WTC11 (cell line): ENCODE measurements at regions not wholly inside any gene's neighbourhood (a gene's known extent, or its start where the extent isn't known, plus 50 kb on each side); places are given as distances from the start of the nearest gene placed in this dataset.

Experiments used
- ATAC-seq: fragments of 200-7000 bp; cut with Tn5 transposase; 2 replicates; pipeline ENCODE4 v1.10.0; 2021; ENCODE audit warnings: mild to moderate bottlenecking, moderate library complexity
- CTCF ChIA-PET: fragments of 300-600 bp; sonication (Branson Sonifier 250); formaldehyde crosslinking; loops from one replicate; lab custom pipeline; 2021; ENCODE audit warnings: antibody characterized with exemption; lab: Charles Lee
- POLR2A ChIA-PET: fragments of 350-600 bp; sonication (Branson Sonifier 250); formaldehyde crosslinking; loops from one replicate; lab custom pipeline; 2021; ENCODE audit warnings: antibody characterized with exemption; lab: Charles Lee
- DNase-seq: peaks from one replicate; pipeline ENCODE4 v3.0.0; 2021; ENCODE audit warnings: low spot score
- H3K27ac Mint-ChIP-seq: 2 replicates; pipeline ENCODE4 v1.8.0; 2021; ENCODE audit warnings: mixed read lengths
- H3K27me3 Mint-ChIP-seq: 2 replicates; pipeline ENCODE4 v1.8.0; 2021; ENCODE audit warnings: low read depth, mild to moderate bottlenecking, moderate library complexity, mixed read lengths
- H3K36me3 Mint-ChIP-seq: 2 replicates; pipeline ENCODE4 v1.8.0; 2021; ENCODE audit warnings: mixed read lengths
- H3K4me1 Mint-ChIP-seq: 2 replicates; pipeline ENCODE4 v1.8.0; 2022; ENCODE audit warnings: mixed read lengths
- H3K4me3 Mint-ChIP-seq: 2 replicates; pipeline ENCODE4 v1.8.0; 2021; ENCODE audit warnings: mild to moderate bottlenecking, moderate library complexity, mixed read lengths
- H3K9me3 Mint-ChIP-seq: 2 replicates; pipeline ENCODE4 v1.8.0; 2021; ENCODE audit warnings: mixed read lengths
- ATF1 ChIP-seq: sonication (generic); formaldehyde crosslinking; IDR thresholded peaks from 2 replicates; pipeline ENCODE4 v1.8.1; 2023; ENCODE audit warnings: mild to moderate bottlenecking, moderate library complexity, missing genetic modification reagents
- ELF4 ChIP-seq: sonication (generic); formaldehyde crosslinking; IDR thresholded peaks from 2 replicates; pipeline ENCODE4 v1.8.1; 2022; ENCODE audit warnings: low read depth, mild to moderate bottlenecking, moderate library complexity, missing genetic modification reagents
- ESRRA ChIP-seq: sonication (generic); formaldehyde crosslinking; IDR thresholded peaks from 2 replicates; pipeline ENCODE4 v1.8.1; 2022; ENCODE audit warnings: mild to moderate bottlenecking, missing genetic modification reagents, borderline replicate concordance
- ETV6 ChIP-seq: sonication (generic); formaldehyde crosslinking; IDR thresholded peaks from 2 replicates; pipeline ENCODE4 v1.8.1; 2022; ENCODE audit warnings: mild to moderate bottlenecking, missing genetic modification reagents
- NR2C2 ChIP-seq: sonication (generic); formaldehyde crosslinking; IDR thresholded peaks from 2 replicates; pipeline ENCODE4 v1.8.0; 2022; ENCODE audit warnings: mild to moderate bottlenecking, missing genetic modification reagents
- SOX15 ChIP-seq: fragments of 250-450 bp; sonication (Bioruptor Pico); IDR thresholded peaks from 2 replicates; pipeline ENCODE4 v1.9.0; 2021; ENCODE audit warnings: mild to moderate bottlenecking
- ZNF232 ChIP-seq: sonication (generic); formaldehyde crosslinking; IDR thresholded peaks from 2 replicates; pipeline ENCODE4 v1.8.0; 2022; ENCODE audit warnings: mild to moderate bottlenecking, missing genetic modification reagents
- ZNF416 ChIP-seq: fragments of 250-450 bp; sonication (Bioruptor Pico); IDR thresholded peaks from 2 replicates; pipeline ENCODE4 v1.9.0; 2021; ENCODE audit warnings: mild to moderate bottlenecking, inconsistent platforms
- ZNF671 ChIP-seq: fragments of 250-450 bp; sonication (Bioruptor Pico); IDR thresholded peaks from 2 replicates; pipeline ENCODE4 v1.8.0; 2021; ENCODE audit warnings: mild to moderate bottlenecking
- TF ChIP-seq, protein P1 (sequence below): sonication (generic); formaldehyde crosslinking; IDR thresholded peaks from 2 replicates; pipeline ENCODE4 v1.8.0; 2023; ENCODE audit warnings: missing genetic modification reagents, mild to moderate bottlenecking, borderline replicate concordance
- TF ChIP-seq, protein P2 (sequence below): fragments of 250-450 bp; sonication (Bioruptor Pico); IDR thresholded peaks from 2 replicates; pipeline ENCODE4 v1.9.0; 2021; ENCODE audit warnings: mild to moderate bottlenecking
- TF ChIP-seq, protein P3 (sequence below): sonication (generic); formaldehyde crosslinking; IDR thresholded peaks from 2 replicates; pipeline ENCODE4 v1.8.0; 2022; ENCODE audit warnings: mild to moderate bottlenecking, missing genetic modification reagents
- TF ChIP-seq, protein P4 (sequence below): sonication (generic); formaldehyde crosslinking; IDR thresholded peaks from 2 replicates; pipeline ENCODE4 v1.8.1; 2022; ENCODE audit warnings: low read depth, missing genetic modification reagents, borderline replicate concordance
- TF ChIP-seq, protein P5 (sequence below): sonication (generic); formaldehyde crosslinking; IDR thresholded peaks from 2 replicates; pipeline ENCODE4 v1.8.0; 2022; ENCODE audit warnings: mild to moderate bottlenecking, missing genetic modification reagents
- TF ChIP-seq, protein P6 (sequence below): fragments of 250-450 bp; sonication (Bioruptor Pico); conservative IDR thresholded peaks from 2 replicates; pipeline ENCODE4 v1.9.0; 2021; ENCODE audit warnings: mild to moderate bottlenecking
- TF ChIP-seq, protein P7 (sequence below): sonication (generic); formaldehyde crosslinking; IDR thresholded peaks from 2 replicates; pipeline ENCODE4 v1.8.1; 2022; ENCODE audit warnings: mild to moderate bottlenecking, moderate library complexity, missing genetic modification reagents
- TF ChIP-seq, protein P8 (sequence below): fragments of 200-600 bp; IDR thresholded peaks from 2 replicates; pipeline ENCODE4 v1.8.0; 2022; ENCODE audit warnings: antibody characterized with exemption
- TF ChIP-seq, protein P9 (sequence below): fragments of 250-450 bp; sonication (Bioruptor Pico); IDR thresholded peaks from 2 replicates; pipeline ENCODE4 v1.9.0; 2021; ENCODE audit warnings: mild to moderate bottlenecking, borderline replicate concordance
- TF ChIP-seq, protein P10 (sequence below): sonication (generic); formaldehyde crosslinking; IDR thresholded peaks from 2 replicates; pipeline ENCODE4 v1.8.1; 2023; ENCODE audit warnings: mild to moderate bottlenecking, missing genetic modification reagents

DNA sequence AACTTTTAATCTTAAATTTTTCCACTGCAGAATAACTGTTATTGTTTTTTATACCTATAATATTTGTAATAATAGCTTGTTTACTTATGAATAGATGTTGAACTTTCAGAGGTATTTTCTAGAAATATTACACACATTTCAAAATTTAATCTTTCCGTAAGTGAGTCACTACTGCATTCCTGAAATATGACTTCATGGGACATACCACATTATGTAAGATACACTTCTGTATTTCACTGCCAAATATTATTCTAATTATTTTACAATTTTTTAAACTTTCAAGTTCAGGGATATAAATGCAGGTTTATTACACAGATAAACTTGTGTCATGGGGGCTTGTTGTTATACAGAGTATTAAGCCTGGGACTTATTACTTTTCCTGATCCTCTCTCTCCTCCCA, 2220.5 kb downstream of the NCAM2 start (continued):
- TF ChIP-seq, protein P1, sequence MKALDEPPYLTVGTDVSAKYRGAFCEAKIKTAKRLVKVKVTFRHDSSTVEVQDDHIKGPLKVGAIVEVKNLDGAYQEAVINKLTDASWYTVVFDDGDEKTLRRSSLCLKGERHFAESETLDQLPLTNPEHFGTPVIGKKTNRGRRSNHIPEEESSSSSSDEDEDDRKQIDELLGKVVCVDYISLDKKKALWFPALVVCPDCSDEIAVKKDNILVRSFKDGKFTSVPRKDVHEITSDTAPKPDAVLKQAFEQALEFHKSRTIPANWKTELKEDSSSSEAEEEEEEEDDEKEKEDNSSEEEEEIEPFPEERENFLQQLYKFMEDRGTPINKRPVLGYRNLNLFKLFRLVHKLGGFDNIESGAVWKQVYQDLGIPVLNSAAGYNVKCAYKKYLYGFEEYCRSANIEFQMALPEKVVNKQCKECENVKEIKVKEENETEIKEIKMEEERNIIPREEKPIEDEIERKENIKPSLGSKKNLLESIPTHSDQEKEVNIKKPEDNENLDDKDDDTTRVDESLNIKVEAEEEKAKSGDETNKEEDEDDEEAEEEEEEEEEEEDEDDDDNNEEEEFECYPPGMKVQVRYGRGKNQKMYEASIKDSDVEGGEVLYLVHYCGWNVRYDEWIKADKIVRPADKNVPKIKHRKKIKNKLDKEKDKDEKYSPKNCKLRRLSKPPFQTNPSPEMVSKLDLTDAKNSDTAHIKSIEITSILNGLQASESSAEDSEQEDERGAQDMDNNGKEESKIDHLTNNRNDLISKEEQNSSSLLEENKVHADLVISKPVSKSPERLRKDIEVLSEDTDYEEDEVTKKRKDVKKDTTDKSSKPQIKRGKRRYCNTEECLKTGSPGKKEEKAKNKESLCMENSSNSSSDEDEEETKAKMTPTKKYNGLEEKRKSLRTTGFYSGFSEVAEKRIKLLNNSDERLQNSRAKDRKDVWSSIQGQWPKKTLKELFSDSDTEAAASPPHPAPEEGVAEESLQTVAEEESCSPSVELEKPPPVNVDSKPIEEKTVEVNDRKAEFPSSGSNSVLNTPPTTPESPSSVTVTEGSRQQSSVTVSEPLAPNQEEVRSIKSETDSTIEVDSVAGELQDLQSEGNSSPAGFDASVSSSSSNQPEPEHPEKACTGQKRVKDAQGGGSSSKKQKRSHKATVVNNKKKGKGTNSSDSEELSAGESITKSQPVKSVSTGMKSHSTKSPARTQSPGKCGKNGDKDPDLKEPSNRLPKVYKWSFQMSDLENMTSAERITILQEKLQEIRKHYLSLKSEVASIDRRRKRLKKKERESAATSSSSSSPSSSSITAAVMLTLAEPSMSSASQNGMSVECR (CRISPR knock-in tag), result no peak
- TF ChIP-seq NR2C2 (CRISPR knock-in tag) (no peak), ELF4 (no peak), ZNF232 (CRISPR knock-in tag) (no peak)
- TF ChIP-seq, protein P2, sequence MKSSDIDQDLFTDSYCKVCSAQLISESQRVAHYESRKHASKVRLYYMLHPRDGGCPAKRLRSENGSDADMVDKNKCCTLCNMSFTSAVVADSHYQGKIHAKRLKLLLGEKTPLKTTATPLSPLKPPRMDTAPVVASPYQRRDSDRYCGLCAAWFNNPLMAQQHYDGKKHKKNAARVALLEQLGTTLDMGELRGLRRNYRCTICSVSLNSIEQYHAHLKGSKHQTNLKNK (CRISPR knock-in tag), result no peak
- TF ChIP-seq, protein P3, sequence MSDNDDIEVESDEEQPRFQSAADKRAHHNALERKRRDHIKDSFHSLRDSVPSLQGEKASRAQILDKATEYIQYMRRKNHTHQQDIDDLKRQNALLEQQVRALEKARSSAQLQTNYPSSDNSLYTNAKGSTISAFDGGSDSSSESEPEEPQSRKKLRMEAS (CRISPR knock-in tag), result no peak
- TF ChIP-seq, protein P4, sequence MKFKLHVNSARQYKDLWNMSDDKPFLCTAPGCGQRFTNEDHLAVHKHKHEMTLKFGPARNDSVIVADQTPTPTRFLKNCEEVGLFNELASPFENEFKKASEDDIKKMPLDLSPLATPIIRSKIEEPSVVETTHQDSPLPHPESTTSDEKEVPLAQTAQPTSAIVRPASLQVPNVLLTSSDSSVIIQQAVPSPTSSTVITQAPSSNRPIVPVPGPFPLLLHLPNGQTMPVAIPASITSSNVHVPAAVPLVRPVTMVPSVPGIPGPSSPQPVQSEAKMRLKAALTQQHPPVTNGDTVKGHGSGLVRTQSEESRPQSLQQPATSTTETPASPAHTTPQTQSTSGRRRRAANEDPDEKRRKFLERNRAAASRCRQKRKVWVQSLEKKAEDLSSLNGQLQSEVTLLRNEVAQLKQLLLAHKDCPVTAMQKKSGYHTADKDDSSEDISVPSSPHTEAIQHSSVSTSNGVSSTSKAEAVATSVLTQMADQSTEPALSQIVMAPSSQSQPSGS (CRISPR knock-in tag), result no peak
- TF ChIP-seq, all 79 proteins: peak for 0

DNA sequence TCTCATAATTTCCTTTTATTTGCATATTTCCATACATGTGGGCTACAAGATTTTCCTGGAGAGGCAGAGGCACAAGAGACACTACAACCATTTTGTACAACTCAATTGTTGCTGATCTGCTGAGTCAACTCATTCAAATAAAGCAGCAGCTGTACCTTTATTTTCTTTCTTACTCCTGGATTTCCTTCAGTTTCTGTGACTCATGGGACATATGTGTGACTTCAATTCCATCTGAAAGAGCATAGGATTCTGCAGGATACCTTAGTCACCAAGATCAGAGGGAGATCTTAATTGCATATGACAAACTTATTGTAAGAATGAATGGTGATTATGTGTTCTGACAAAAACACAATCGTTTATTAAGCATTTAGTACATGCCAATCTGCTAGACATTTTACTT, 2219.4 kb downstream of the NCAM2 start:
- ATAC-seq (no peak), DNase-seq (no peak)
- H3K9me3 Mint-ChIP-seq, result peaks cover 19% of the 10 kb centered on the region
- TF ChIP-seq ZNF671 (no peak), ETV6 (CRISPR knock-in tag) (no peak), ZNF416 (CRISPR knock-in tag) (no peak), ATF1 (CRISPR knock-in tag) (no peak), ESRRA (no peak), SOX15 (CRISPR knock-in tag) (no peak)
- TF ChIP-seq, protein P5, sequence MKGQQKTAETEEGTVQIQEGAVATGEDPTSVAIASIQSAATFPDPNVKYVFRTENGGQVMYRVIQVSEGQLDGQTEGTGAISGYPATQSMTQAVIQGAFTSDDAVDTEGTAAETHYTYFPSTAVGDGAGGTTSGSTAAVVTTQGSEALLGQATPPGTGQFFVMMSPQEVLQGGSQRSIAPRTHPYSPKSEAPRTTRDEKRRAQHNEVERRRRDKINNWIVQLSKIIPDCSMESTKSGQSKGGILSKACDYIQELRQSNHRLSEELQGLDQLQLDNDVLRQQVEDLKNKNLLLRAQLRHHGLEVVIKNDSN (CRISPR knock-in tag), result no peak
- TF ChIP-seq, protein P6, sequence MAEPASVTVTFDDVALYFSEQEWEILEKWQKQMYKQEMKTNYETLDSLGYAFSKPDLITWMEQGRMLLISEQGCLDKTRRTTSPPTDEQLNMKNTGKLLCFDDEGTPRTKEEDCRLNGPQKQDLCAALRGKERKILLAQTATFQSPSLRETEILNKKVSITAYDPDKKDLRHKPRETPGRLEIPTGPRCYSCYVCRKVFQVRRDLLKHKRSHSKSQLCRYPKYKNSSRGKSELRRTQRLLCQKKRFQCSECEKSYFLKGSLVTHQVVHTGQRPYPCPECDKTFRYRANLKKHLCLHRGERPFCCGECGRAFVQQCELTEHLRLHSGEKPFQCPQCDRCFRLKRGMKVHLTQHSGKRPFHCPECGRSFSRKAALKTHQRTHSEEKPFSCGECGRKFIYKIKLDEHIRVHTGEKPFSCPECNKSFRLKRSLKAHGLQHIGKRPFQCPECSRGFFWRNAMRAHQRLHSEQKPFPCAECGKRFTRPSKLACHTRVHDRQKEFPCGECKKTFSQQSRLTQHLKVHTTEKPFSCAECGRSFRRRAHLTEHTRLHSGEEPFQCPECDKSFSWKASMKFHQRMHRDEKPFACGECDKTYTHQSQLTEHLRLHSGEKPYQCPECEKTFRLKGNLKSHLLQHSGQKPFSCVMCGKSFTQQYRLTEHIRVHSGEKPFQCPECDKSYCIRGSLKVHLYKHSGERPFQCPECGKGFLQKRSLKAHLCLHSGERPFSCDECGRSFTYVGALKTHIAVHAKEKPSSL (CRISPR knock-in tag), result no peak
- TF ChIP-seq, protein P7, sequence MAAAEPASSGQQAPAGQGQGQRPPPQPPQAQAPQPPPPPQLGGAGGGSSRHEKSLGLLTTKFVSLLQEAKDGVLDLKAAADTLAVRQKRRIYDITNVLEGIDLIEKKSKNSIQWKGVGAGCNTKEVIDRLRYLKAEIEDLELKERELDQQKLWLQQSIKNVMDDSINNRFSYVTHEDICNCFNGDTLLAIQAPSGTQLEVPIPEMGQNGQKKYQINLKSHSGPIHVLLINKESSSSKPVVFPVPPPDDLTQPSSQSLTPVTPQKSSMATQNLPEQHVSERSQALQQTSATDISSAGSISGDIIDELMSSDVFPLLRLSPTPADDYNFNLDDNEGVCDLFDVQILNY (CRISPR knock-in tag), result no peak
- TF ChIP-seq, protein P8, sequence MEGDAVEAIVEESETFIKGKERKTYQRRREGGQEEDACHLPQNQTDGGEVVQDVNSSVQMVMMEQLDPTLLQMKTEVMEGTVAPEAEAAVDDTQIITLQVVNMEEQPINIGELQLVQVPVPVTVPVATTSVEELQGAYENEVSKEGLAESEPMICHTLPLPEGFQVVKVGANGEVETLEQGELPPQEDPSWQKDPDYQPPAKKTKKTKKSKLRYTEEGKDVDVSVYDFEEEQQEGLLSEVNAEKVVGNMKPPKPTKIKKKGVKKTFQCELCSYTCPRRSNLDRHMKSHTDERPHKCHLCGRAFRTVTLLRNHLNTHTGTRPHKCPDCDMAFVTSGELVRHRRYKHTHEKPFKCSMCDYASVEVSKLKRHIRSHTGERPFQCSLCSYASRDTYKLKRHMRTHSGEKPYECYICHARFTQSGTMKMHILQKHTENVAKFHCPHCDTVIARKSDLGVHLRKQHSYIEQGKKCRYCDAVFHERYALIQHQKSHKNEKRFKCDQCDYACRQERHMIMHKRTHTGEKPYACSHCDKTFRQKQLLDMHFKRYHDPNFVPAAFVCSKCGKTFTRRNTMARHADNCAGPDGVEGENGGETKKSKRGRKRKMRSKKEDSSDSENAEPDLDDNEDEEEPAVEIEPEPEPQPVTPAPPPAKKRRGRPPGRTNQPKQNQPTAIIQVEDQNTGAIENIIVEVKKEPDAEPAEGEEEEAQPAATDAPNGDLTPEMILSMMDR, result no peak
- TF ChIP-seq, protein P9, sequence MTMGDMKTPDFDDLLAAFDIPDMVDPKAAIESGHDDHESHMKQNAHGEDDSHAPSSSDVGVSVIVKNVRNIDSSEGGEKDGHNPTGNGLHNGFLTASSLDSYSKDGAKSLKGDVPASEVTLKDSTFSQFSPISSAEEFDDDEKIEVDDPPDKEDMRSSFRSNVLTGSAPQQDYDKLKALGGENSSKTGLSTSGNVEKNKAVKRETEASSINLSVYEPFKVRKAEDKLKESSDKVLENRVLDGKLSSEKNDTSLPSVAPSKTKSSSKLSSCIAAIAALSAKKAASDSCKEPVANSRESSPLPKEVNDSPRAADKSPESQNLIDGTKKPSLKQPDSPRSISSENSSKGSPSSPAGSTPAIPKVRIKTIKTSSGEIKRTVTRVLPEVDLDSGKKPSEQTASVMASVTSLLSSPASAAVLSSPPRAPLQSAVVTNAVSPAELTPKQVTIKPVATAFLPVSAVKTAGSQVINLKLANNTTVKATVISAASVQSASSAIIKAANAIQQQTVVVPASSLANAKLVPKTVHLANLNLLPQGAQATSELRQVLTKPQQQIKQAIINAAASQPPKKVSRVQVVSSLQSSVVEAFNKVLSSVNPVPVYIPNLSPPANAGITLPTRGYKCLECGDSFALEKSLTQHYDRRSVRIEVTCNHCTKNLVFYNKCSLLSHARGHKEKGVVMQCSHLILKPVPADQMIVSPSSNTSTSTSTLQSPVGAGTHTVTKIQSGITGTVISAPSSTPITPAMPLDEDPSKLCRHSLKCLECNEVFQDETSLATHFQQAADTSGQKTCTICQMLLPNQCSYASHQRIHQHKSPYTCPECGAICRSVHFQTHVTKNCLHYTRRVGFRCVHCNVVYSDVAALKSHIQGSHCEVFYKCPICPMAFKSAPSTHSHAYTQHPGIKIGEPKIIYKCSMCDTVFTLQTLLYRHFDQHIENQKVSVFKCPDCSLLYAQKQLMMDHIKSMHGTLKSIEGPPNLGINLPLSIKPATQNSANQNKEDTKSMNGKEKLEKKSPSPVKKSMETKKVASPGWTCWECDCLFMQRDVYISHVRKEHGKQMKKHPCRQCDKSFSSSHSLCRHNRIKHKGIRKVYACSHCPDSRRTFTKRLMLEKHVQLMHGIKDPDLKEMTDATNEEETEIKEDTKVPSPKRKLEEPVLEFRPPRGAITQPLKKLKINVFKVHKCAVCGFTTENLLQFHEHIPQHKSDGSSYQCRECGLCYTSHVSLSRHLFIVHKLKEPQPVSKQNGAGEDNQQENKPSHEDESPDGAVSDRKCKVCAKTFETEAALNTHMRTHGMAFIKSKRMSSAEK, result no peak
- TF ChIP-seq, protein P10, sequence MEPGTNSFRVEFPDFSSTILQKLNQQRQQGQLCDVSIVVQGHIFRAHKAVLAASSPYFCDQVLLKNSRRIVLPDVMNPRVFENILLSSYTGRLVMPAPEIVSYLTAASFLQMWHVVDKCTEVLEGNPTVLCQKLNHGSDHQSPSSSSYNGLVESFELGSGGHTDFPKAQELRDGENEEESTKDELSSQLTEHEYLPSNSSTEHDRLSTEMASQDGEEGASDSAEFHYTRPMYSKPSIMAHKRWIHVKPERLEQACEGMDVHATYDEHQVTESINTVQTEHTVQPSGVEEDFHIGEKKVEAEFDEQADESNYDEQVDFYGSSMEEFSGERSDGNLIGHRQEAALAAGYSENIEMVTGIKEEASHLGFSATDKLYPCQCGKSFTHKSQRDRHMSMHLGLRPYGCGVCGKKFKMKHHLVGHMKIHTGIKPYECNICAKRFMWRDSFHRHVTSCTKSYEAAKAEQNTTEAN (CRISPR knock-in tag), result no peak

More for the DNA sequence above, 2219.4 kb downstream of the NCAM2 start:
- H3K4me3 Mint-ChIP-seq, result no peak overlapping the region
- H3K27ac Mint-ChIP-seq, result no peak overlapping the region
- CTCF ChIA-PET, result no interaction called here
- POLR2A ChIA-PET, result no interaction called here
- no peaks in the 10 kb centered on the region for H3K27me3 Mint-ChIP-seq
- peaks cover 17% of the 10 kb centered on the region for H3K36me3 Mint-ChIP-seq
- H3K4me1 Mint-ChIP-seq, result peaks cover 6% of the 10 kb centered on the region; the same call in 1 of the 2 replicates
